WI38 (cell line): ENCODE measurements at regions not wholly inside any gene's neighbourhood (a gene's known extent, or its start where the extent isn't known, plus 50 kb on each side); places are given as distances from the start of the nearest gene placed in this dataset.
"Not testable (repeated sequence)": the region's sequence is repeated elsewhere in the genome, so short reads cannot be mapped to it uniquely, and the experiment has no call there.

Experiments
- H3K4me3 ChIP-seq: 2 replicates; pipeline ENCODE4 v1.5.1; 2011; ENCODE audit warnings: low read depth, mild to moderate bottlenecking, control low read depth, low read length
- CTCF ChIP-seq: IDR thresholded peaks from 2 replicates; pipeline ENCODE4 v1.5.1; 2012; ENCODE audit warnings: low read depth, mild to moderate bottlenecking, control low read depth, low read length

- no peak overlapping the region for H3K4me3 ChIP-seq
- no peak for TF ChIP-seq CTCF
Observed at GRCh38 chr5:145465474-145466263, 369.5 kb downstream of the PRELID2 start.

- no peak for TF ChIP-seq CTCF
- H3K4me3 ChIP-seq = no peak overlapping the region
Observed at GRCh38 chr5:145464171-145464570, 371.0 kb downstream of the PRELID2 start.

GRCh38 chr5:145463634-145464033 lies 371.5 kb downstream of the PRELID2 start:
- no peak for TF ChIP-seq CTCF
- no peak overlapping the region for H3K4me3 ChIP-seq

GRCh38 chr5:145462525-145462924 lies 372.6 kb downstream of the PRELID2 start:
- no peak for TF ChIP-seq CTCF
- H3K4me3 ChIP-seq = no peak overlapping the region

- no peak for TF ChIP-seq CTCF
- no peak overlapping the region for H3K4me3 ChIP-seq
Observed at GRCh38 chr5:145450286-145450885, 384.8 kb downstream of the PRELID2 start.

- no peak overlapping the region for H3K4me3 ChIP-seq
- no peak for TF ChIP-seq CTCF
Observed at GRCh38 chr5:145449794-145450193, 385.3 kb downstream of the PRELID2 start.

GRCh38 chr5:145446875-145447274 lies 388.3 kb downstream of the PRELID2 start:
- H3K4me3 ChIP-seq = not testable (repeated sequence)
